GM21390 (cell line): ENCODE measurements at regions not wholly inside any gene's neighbourhood (a gene's known extent, or its start where the extent isn't known, plus 50 kb on each side); places are given as distances from the start of the nearest gene placed in this dataset.

Source experiments
- ATAC-seq: cut with Tn5 transposase; IDR thresholded peaks from one replicate; pipeline ENCODE4 v1.9.1; 2021; ENCODE audit not compliant: unreplicated experiment

DNA sequence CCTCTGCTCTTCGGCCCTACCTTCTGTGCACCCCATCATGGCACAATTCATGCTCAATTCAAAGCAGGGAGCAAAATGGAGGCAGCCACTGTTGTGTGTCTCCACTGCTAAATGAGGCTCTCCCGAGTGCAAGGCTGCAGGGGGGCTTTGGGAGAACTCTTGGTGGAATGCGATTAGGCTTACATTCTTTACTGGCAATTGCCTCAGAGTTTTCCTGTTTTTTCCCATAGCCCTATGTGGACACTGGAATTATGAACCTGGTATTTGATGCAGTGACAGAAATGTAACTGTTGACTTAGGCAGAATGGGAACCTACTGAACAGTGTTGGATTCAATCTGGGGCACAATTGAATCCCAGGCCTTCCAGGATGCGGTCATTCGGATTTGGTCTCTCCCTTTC is 187.9 kb upstream of the GMDS start:
- no peak for ATAC-seq

DNA sequence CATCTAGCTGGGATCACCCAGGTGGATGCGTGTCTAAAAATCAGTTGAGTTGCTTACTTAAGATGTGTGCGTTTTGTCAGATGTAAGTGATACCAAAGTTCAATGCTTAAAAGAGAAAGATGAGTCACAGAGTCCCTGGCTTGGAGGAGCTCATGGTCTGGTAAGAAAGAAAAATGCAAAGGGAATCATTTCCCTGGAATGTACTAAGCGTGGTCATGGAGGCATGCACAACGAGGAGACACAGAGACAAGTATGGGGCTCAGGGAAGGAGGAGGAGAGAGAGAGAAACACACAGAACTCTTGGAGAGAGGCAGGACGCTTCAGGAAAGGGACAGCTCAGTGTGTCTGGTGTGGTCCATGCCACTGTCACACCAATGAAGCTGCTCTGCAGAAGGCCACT is 186.9 kb upstream of the GMDS start:
- ATAC-seq, result no peak

DNA sequence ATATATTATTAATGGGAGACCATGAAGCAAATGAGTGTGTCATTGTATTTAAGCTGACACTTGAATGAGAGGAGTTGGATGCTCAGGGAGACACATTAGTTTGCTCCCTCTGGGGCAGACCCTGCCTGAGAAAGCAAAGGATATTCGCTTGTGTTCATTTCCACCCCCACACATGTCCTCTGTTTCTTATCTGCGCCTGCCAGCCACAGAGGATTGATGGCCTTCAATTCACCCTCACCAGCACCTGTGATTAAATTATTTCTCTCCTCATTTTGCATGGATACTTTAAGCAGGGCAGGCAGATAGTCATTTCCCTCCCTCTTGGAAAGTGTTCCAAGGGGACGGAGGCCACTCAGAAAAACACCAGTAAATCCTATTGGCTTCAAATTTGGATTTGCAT is 185.2 kb upstream of the GMDS start:
- ATAC-seq, result no peak

DNA sequence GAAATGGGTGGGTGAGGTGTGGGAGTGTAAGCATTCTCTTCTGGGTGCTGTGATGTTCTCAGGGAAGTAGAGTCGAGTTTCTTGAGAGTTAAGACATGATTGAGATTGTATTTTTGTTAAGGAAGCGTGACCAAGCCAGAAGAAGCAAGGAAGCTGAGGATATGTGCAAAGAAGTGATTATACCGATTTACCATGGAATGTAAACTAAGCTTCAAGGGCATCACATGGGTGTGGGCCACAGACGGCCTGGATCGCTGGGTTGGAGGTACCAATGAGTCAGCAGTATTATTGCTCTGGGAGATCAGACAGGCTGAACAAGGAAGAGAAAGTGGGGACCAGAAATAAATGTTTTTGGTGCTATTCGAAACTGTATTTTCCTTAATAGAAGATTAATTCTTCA is 184.1 kb upstream of the GMDS start:
- no peak for ATAC-seq

DNA sequence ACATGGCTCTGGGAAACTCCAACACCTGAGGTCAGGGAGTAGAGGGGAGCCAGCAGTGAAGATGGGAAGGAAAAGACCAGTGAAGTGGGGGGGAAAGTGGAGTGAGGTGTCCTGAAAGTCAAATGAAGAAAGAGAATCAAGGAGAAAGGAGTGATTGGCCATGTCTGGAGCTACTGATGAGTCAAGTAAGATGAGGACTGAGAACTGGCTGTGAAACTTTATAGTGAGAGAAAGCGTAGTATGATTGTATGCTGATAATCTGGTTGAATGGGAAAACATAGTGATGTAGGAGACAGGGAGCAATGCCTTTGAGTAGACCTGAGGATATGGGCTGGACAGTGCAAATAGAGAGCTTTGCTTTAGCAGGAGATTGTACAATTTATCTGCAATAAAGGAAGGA is 183.6 kb upstream of the GMDS start:
- ATAC-seq, result no peak

DNA sequence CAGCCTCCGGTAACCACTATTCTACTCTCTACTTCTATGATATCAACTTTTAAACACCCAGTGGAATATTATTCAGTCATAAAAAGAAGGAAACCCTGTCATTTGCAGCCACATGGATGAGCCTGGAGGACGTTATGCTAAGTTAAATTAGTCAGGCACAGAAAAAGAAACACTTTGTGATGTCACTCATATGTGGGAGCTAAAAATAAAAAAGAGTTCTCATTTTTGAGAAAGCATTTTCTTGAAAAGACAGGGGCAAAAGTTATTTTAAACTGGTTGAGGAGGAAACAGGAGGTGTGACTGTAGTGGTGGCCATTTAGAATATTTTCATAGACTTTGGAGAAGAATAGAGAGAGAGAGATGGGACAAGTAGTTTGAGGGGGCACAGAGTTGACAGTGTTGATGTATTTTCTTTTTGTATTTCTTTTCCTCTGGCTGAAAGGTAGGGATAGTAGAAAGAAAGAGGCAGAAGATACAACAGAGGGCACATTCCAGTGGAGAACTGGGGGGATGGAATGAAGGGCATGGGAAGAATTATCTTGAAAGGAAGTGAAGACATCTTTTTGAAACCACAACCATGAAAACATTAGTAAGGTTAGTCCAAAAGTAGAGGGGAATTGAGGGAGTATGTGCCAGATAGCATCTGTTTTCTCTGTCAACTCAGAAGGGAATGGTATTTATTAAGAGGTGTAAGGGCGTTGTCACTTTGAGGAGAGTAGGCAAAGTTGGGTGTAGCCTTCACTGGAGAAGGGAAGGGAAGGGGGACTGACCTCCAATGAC is 181.3 kb upstream of the GMDS start:
- ATAC-seq, result no peak

DNA sequence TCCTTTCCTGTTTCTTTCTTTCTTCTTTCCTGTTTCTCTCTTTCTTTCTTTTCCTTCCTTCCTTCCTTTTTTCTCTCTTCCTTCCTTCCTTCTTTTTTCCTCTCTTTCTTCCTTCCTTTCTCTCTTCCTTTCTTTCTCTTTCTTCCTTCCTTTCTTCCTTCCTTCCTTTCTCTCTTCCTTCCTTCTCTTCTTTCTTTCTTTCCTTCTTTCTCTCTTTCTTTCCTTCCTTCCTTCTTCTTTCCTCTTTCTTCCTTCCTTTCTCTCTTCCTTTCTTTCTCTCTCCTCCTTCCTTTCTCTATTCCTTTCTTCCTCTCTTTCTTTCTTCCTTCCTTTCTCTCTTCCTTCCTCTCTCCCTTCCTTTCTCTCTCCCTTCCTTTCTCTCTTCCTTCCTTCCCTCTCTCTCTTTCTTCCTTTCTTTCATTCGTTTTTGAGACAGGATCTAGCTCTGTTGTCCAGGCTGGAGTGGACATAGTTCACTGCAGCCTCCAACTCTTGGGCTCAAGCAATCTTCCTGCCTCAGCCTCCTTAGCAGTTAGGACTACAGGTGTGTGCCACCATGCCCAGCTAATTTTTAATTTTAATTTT is 170.8 kb upstream of the GMDS start:
- no peak for ATAC-seq

DNA sequence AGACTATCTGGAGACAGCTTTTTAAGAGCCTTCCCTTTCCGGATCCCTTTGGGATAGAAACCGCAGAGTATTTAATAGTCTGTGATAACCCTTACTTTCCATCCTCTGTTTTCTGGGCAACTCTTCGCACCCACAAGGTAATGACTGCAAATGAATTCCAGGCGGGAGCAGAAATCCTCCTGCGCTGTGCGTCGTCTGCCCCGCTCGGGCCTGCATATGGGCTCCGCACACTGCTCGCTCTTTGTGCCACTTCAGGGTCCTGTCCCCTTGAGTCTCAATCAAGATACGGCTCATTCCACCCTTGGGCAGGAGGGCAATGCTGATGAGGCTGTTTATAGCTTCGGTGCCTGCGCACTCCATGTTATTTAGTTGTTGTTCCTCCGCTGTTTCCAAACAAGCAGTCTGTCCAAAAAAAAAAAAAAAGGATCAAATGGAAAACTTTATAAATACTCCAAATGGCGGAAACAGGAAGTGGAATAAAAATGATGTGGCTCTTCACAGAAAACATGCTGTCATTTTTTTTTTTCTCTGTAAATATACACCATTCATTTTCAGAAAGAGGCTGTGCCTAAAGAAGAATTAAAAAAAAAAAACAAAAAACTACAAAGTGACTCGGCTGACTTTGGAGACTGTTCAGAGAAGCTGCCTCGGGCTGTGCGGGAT is 169.6 kb upstream of the GMDS start:
- ATAC-seq, result no peak

DNA sequence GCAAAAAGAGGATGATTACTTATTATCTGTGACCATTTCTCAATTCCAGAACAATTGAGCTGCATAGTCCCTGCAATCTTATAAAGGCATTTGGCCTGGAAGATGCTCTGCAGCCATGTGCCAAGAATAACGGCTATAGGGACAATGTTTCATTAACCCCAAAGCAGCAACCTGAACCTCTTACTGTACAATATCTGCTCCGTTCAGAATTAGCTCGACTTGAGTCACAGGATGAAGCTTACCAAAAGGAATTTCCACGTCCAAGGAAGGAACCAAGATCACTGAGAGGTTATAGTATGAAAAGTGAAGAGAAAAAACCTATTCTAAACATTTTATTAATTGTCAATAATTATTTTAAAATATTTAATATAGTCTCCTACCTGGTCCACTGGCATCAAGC is 167.3 kb upstream of the GMDS start:
- no peak for ATAC-seq

DNA sequence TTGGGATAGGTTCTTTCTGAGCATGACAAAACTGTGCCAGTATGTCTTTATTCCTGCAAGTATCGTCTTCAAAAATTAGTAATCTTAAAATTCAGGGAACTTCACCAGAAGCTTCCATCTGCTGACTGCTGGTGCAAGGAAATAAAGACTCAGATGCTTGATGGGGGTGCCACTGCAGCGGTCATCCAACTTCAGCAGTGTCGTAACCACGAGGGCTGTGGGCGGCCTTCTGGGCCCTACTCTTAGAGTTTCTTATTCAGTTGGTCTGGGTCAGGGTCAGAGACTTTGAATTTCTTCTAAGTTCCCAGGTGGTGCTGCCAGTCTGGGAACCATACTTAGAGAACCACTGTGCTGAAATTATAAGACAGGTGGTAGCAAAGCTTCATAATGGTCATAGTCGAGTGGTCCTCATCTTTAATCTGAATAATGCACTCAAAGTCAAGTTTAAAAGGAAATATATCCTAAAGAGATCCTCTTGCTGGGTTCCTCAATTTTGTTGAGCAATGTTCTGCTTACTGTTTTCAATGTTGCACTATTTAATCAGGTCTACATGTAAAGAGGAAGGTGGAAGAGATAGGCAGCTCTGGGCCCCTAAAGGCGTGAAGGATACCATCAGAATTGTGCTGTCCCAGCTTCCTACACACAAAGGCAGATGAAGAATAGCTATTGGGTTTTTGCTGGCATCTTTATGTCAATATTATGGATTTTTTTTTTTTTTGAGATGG is 165.4 kb upstream of the GMDS start:
- no peak for ATAC-seq

DNA sequence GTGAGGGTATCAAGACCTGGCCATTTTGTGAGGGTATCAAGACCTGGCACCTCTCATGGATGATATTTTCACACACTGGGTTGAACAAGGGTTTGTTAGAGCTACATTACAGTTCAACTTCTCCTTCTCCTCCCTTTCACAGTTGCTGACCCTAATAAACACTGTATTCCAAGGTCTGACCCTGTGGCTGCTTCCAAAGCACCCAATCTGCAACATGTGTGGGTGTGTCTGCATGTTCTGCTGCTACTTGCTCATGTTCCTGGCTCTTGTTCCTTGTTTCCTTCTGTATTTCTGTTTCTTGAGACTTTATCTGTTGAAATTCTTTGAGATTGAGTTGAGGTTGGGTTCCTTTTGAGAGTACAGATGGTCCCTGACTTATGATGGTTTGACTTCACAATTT is 162.1 kb upstream of the GMDS start:
- ATAC-seq, result no peak

DNA sequence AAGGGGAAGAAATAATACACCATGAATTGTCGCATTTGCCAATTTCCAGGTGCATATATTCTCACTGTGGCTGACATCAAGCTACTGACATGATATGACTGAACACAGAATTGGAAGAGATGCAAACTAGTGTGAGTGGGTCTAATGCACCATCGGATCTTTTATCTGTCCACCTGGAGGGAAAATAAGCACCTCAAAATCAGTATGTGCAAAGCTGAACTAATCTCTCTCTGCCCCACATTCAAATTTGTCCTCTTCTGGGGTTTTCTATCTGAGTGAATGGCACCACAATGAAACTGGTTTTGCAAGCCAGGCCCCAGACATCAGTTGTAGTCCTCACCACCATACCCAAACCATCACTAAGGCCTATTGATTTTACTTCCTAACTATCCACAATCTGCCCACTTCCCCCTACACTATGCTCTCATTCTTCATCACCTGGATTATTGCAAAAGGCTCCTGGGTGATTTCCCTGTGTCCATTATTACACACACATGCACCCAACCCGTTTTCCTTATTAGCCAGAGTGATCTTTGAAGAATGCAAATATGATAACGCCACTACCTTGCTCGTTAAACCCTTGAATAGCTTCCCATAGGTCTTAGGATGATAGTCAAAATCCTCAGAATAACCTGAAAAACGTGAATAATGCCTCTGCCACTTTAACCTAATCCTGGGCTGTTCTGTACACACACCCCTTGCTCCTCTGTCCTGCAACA is 159.0 kb upstream of the GMDS start:
- no peak for ATAC-seq

DNA sequence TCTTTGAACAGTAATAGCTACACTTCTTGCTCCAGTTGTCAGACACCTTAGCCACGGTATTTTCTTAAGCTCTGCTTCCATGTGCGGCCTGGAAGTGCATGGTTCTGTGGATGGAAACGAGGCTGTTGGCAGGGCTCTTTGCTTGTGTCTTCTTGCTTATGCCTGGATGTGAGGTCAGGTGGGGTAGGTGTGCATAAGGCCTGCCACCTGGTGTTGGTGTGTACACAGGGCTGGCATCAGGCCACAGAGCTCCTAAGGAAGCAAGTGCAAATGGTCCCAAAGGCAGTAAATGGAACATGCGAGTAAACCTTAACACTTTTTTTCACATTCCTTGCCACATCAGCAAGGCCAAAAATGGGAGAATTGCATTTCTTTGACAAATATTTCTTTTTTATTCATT is 158.1 kb upstream of the GMDS start:
- ATAC-seq, result no peak

DNA sequence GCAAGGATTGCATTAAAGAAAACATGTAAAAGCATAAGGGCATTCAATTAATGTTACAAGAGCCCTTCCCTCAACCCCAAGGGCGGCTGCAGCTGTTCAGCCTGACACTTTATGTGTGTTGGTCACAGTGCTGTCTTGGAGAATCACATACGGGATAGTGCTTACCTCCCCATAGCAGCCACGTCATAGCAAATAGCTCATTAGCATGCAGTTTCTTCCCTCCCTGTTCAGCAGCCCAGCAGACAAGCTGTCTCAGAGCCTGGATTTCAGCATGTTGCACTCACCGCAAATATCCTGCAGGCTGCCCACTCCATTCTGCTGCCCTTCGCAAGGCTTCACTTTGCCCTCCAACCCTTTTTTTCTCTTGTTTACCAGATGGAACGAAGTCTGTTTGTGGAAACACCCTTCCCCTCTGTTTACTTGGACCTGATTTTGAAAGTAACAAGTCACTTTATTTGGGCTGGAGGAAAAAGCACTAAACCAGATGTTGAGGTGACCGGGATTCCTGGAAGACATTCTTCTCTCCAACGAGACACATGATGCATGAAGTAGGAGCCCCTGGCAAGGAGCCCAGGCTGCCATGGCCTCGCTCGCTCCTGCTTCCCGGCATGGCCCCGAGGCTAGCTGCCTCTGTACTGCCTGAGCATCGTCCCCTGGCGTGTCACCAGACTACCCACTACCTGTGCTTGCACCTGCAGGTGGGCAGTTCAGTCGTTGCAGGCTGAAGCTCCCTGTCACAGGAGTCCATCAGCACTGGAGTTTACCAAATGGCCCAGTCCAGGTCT is 151.6 kb upstream of the GMDS start:
- ATAC-seq, result no peak

DNA sequence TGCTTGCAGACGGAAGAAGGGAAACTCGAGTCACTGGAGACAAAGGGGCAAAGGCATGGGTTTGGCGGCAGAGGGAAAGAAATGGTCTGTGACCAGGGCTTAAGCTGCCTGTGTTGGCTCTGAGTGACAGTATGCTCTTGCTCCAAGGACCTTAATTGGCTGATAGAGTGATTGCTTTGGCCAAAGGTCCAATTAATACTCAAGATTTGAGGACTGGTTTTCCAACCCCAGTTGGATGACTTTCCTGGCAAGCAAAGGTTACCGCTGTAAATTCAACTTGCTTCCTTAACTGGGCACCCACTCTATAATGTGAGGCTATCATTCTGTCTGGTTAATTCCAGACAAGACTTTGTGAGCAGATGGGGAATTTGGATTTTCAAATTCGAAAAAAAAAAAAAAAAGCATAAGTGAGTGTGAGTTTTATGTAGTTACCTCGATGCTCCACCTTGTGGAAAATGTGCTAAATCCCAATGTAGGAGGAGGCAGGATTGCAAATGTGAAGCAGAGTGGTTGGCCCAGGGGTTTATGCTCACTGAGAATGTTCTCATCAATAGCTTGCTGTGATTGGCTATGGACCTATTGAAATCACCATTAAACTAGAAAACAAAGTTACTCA is 150.7 kb upstream of the GMDS start:
- no peak for ATAC-seq

DNA sequence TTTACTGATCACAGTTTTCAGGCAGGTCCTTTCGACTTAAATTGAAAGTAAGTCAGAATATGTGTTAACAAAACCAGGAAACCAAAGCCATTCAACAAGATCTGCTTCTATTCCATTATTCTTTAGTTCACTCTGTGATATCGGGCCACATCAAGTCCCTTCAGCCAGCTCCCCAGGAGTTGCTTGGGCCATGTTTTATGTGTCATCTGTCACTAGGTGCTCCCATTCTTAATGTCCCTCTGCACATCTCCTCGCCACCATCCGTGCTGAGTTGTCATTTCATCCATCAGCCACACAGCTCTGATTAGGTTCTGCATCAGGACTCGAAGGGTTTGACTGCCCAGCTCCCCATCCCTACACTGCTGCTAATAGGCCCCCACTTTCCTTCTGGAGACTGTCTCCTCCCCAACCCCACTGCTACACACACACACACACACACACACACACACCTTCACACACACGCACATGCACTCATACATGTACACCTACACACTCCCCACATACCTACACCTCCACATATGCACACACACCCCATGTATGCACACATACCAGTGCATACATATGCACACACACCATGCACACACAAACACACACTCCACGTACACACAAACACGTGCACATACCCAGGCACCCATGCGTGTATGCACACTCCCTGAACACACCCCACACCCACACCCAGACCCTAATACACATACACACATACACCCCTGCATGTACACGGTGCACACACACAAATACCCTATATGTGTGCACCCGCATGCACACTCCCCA is 143.3 kb upstream of the GMDS start:
- no peak for ATAC-seq

DNA sequence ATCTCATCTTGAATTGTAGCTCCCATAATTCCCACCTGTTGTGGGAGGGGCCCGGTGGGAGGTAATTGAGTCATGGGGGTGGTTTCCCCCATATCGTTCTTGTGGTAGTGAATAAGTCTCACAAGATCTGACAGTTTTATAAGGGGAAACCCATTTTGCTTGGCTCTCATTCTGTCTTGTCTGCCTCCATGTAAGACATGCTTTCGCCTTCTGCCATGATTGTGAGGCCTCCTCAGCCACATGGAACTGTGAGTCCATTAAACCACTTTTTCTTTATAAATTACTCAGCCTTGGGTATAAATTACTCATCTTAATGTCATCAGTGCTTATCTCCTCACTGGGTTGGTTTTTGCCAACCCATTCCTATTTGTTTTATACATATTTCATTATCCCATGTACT is 142.0 kb upstream of the GMDS start:
- no peak for ATAC-seq

DNA sequence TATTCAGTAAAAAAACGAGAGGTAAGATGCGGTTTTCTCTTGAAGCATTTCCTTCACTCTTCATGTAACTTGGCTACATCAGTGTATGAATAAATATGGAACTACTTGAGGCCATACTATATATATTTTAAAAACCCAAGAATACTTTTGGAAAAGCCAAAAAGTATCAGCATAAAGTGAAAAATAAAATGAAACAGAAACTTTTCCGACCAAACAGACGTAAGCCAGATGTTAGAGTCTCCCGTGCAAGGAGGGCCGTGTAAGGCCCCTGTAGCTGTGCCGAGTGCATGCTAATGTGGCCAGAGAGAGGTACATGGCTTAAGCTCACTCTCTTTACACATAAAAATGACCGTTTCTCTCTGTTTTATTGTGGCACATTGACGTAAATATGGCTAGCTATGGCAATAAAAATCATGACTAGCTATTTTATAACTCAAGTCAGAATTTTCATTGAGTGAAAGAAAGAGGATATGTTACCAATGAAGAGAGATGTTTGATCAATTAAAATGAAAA is 140.1 kb upstream of the GMDS start:
- no peak for ATAC-seq

DNA sequence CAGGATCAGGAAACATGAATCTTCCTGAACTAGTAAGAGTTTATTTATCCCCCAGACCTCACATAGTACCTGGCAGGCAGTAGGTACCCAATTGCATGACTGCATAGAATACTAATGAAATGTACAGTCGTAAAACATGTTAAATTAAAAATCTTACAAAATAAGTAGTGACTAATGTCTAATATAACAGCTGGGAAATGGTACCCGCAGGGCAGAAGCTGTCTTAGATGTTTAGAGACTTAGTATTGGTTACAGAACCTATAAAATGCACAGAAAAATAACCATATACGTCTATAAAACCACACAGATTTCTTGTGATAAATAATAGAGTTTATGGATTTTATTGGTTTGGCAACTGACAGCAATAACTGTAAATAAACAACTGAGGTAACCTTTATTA is 139.1 kb upstream of the GMDS start:
- ATAC-seq, result no peak
